HFFc6 (cell line): ENCODE measurements at regions not wholly inside any gene's neighbourhood (a gene's known extent, or its start where the extent isn't known, plus 50 kb on each side); places are given as distances from the start of the nearest gene placed in this dataset.
"Not testable (repeated sequence)": the region's sequence is repeated elsewhere in the genome, so short reads cannot be mapped to it uniquely, and the experiment has no call there.

ENCODE experiments used
- DNase-seq: peaks from one replicate; pipeline ENCODE4 v3.0.0-alpha.2; 2018
- H3K27ac Mint-ChIP-seq: 2 replicates; pipeline ENCODE4 v1.8.0; 2020; ENCODE audit warnings: mild to moderate bottlenecking, mixed read lengths
- H3K27me3 Mint-ChIP-seq: 2 replicates; pipeline ENCODE4 v1.8.0; 2021; ENCODE audit warnings: mild to moderate bottlenecking, moderate library complexity, mixed read lengths; ENCODE audit not compliant: insufficient read depth
- H3K36me3 Mint-ChIP-seq: 2 replicates; pipeline ENCODE4 v1.8.0; 2021; ENCODE audit warnings: low read depth, mixed read lengths
- H3K4me1 Mint-ChIP-seq: 2 replicates; pipeline ENCODE4 v1.8.0; 2020; ENCODE audit warnings: low read depth, mixed read lengths
- H3K4me3 Mint-ChIP-seq: 2 replicates; pipeline ENCODE4 v1.8.0; 2020; ENCODE audit warnings: mild to moderate bottlenecking, moderate library complexity, mixed read lengths
- H3K9me3 Mint-ChIP-seq: 2 replicates; pipeline ENCODE4 v1.8.0; 2020; ENCODE audit warnings: mild to moderate bottlenecking, mixed read lengths
- CTCF ChIP-seq: fragments of 200-600 bp; sonication (generic); IDR thresholded peaks from 2 replicates; pipeline ENCODE4 v1.5.0; 2021; ENCODE audit warnings: antibody characterized with exemption, mild to moderate bottlenecking

GRCh38 chr1:14347776-14348175 is 250.7 kb upstream of the KAZN start:
- Mint-ChIP-seq H3K4me3 (no peak overlapping the region), H3K36me3 (peaks cover 4% of the 10 kb centered on the region), H3K4me1 (no peaks in the 10 kb centered on the region), H3K27ac (no peak overlapping the region), H3K9me3 (peaks cover 46% of the 10 kb centered on the region), H3K27me3 (no peaks in the 10 kb centered on the region)
- no peak for DNase-seq
- TF ChIP-seq CTCF, result no peak

GRCh38 chr1:14350197-14350596 is 248.3 kb upstream of the KAZN start:
- H3K27ac Mint-ChIP-seq, result no peak overlapping the region
- no peak for TF ChIP-seq CTCF
- H3K4me3 Mint-ChIP-seq, result no peak overlapping the region
- H3K27me3 Mint-ChIP-seq, result no peaks in the 10 kb centered on the region
- H3K36me3 Mint-ChIP-seq, result peaks cover 4% of the 10 kb centered on the region
- peaks cover 40% of the 10 kb centered on the region for H3K9me3 Mint-ChIP-seq
- H3K4me1 Mint-ChIP-seq, result no peaks in the 10 kb centered on the region
- no peak for DNase-seq

GRCh38 chr1:14352897-14353296 is 245.6 kb upstream of the KAZN start:
- no peak for DNase-seq
- Mint-ChIP-seq H3K4me1 (no peaks in the 10 kb centered on the region), H3K36me3 (no peaks in the 10 kb centered on the region)

GRCh38 chr1:14361005-14361404 is 237.5 kb upstream of the KAZN start:
- H3K27ac Mint-ChIP-seq, H3K4me1 Mint-ChIP-seq, DNase-seq, H3K36me3 Mint-ChIP-seq, H3K4me3 Mint-ChIP-seq, H3K27me3 Mint-ChIP-seq: not testable (repeated sequence)
- peaks cover 56% of the 10 kb centered on the region for H3K9me3 Mint-ChIP-seq

More at GRCh38 chr1:14352897-14353296, 245.6 kb upstream of the KAZN start:
- no peaks in the 10 kb centered on the region for H3K27me3 Mint-ChIP-seq
- no peak overlapping the region for H3K27ac Mint-ChIP-seq
- H3K9me3 Mint-ChIP-seq, result peaks cover 47% of the 10 kb centered on the region
- no peak for TF ChIP-seq CTCF
- no peak overlapping the region for H3K4me3 Mint-ChIP-seq

GRCh38 chr1:14362331-14362730 is 236.2 kb upstream of the KAZN start:
- DNase-seq, result no peak

GRCh38 chr1:14363036-14363590 is 235.4 kb upstream of the KAZN start:
- Mint-ChIP-seq H3K36me3 (no peaks in the 10 kb centered on the region), H3K27me3 (peaks cover 2% of the 10 kb centered on the region; the same call in 1 of the 2 replicates), H3K4me1 (no peaks in the 10 kb centered on the region), H3K9me3 (peaks cover 57% of the 10 kb centered on the region), H3K4me3 (no peak overlapping the region), H3K27ac (no peak overlapping the region)
- TF ChIP-seq CTCF, result no peak
- DNase-seq, result no peak

More at GRCh38 chr1:14362331-14362730, 236.2 kb upstream of the KAZN start:
- H3K27ac Mint-ChIP-seq, result no peak overlapping the region
- H3K4me3 Mint-ChIP-seq, result no peak overlapping the region
- no peaks in the 10 kb centered on the region for H3K27me3 Mint-ChIP-seq
- H3K36me3 Mint-ChIP-seq, result no peaks in the 10 kb centered on the region
- TF ChIP-seq CTCF, result no peak
- H3K9me3 Mint-ChIP-seq, result peaks cover 51% of the 10 kb centered on the region
- no peaks in the 10 kb centered on the region for H3K4me1 Mint-ChIP-seq
